Fibroblast of lung (primary cell): ENCODE measurements at regions not wholly inside any gene's neighbourhood (a gene's known extent, or its start where the extent isn't known, plus 50 kb on each side); places are given as distances from the start of the nearest gene placed in this dataset.

ENCODE experiments used
- DNase-seq, 2 donors: peaks; one replicate each; pipeline versions ENCODE4 v3.0.0 to v3.0.0-alpha.2; 2010; ENCODE audit warnings: low read depth in 2 of 2
- H2AFZ ChIP-seq: 2 replicates; pipeline ENCODE4 v1.5.1; 2012; ENCODE audit warnings: low read length, control low read depth, inconsistent platforms
- H3K27ac ChIP-seq: 2 replicates; pipeline ENCODE4 v1.5.1; 2011; ENCODE audit warnings: low read length, control low read depth; ENCODE audit not compliant: insufficient read depth
- H3K27me3 ChIP-seq: 2 replicates; pipeline ENCODE4 v1.5.1; 2011; ENCODE audit warnings: mild to moderate bottlenecking, low read length; ENCODE audit not compliant: control insufficient read depth, insufficient read depth
- H3K36me3 ChIP-seq: 2 replicates; pipeline ENCODE4 v1.5.1; 2011; ENCODE audit warnings: low read length; ENCODE audit not compliant: control insufficient read depth, insufficient read depth
- H3K4me1 ChIP-seq: 2 replicates; pipeline ENCODE4 v1.5.1; 2011; ENCODE audit warnings: low read length; ENCODE audit not compliant: control insufficient read depth, insufficient read depth; ENCODE audit errors: extremely low read depth
- H3K4me2 ChIP-seq: 2 replicates; pipeline ENCODE4 v1.5.1; 2011; ENCODE audit warnings: low read length, control low read depth; ENCODE audit not compliant: insufficient read depth; ENCODE audit errors: extremely low read depth
- H3K4me3 ChIP-seq, 4 experiments: fragments of 200-600 bp in 1 of 4; sonication (generic) in 1 of 4; replicated peaks in 1 of 4; 2 replicates each; pipeline ENCODE4 v1.5.1; 2011 to 2016; ENCODE audit warnings: low read length in 4 of 4, low read depth in 3 of 4, mild to moderate bottlenecking in 3 of 4, control low read depth in 2 of 4, inconsistent platforms in 1 of 4, mixed read lengths in 1 of 4; ENCODE audit not compliant: insufficient read depth in 1 of 4; ENCODE audit errors: control extremely low read depth in 1 of 4
- H3K79me2 ChIP-seq: 2 replicates; pipeline ENCODE4 v1.5.1; 2012; ENCODE audit warnings: mild to moderate bottlenecking, low read length, inconsistent platforms; ENCODE audit not compliant: control insufficient read depth, insufficient read depth
- H3K9ac ChIP-seq: 2 replicates; pipeline ENCODE4 v1.5.1; 2011; ENCODE audit warnings: mild to moderate bottlenecking, low read length, control low read depth; ENCODE audit not compliant: insufficient read depth
- H3K9me3 ChIP-seq: 2 replicates; pipeline ENCODE4 v1.5.1; 2012; ENCODE audit warnings: low read depth, low read length; ENCODE audit not compliant: control insufficient read depth, insufficient read depth
- H4K20me1 ChIP-seq: 2 replicates; pipeline ENCODE4 v1.5.1; 2011; ENCODE audit warnings: low read length; ENCODE audit not compliant: control insufficient read depth, insufficient read depth; ENCODE audit errors: extremely low read depth
- EZH2 ChIP-seq: IDR thresholded peaks from 2 replicates; pipeline ENCODE4 v1.5.1; 2012; ENCODE audit warnings: low read length, control low read depth, mild to moderate bottlenecking; ENCODE audit errors: missing control alignments
- TF ChIP-seq, protein P1 (sequence below), 2 donors: IDR thresholded peaks in 1 of 2; conservative IDR thresholded peaks in 1 of 2; 1 replicate in 1 of 2; 2 replicates in 1 of 2; pipeline ENCODE4 v1.5.1; 2011 to 2012; ENCODE audit warnings: low read length in 2 of 2, control low read depth in 1 of 2, inconsistent platforms in 1 of 2, low read depth in 1 of 2, mild to moderate bottlenecking in 1 of 2

DNA sequence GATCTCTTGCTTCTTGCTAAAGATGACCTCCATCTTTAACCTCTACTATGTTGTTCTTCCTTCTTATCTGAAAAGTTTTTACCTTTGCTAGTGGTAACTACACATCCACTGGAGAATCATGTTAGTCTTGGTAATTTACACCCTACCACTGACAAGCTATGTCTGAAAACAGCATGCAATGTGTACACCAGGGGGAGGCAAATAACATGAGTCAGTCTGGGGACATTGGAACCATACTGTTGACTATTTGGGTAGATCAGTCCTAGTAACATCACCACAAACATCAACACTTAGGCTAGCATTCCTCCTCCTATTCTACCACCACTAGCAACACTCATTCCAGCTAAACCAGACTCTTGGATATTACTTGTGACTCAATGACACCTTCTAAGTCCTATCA, 549.0 kb downstream of the KCNT2 start:
- Histone ChIP-seq H3K27ac (no peak overlapping the region), H4K20me1 (no peaks in the 10 kb centered on the region), H2AFZ (no peak overlapping the region), H3K4me1 (no peaks in the 10 kb centered on the region), H3K27me3 (no peaks in the 10 kb centered on the region), H3K4me2 (no peak overlapping the region), H3K4me3 (no peak overlapping the region), H3K36me3 (no peaks in the 10 kb centered on the region), H3K9ac (no peak overlapping the region), H3K79me2 (no peaks in the 10 kb centered on the region), H3K9me3 (no peaks in the 10 kb centered on the region)
- DNase-seq: peak in 1 of 2 donors; percentile 0
- TF ChIP-seq, protein P1, sequence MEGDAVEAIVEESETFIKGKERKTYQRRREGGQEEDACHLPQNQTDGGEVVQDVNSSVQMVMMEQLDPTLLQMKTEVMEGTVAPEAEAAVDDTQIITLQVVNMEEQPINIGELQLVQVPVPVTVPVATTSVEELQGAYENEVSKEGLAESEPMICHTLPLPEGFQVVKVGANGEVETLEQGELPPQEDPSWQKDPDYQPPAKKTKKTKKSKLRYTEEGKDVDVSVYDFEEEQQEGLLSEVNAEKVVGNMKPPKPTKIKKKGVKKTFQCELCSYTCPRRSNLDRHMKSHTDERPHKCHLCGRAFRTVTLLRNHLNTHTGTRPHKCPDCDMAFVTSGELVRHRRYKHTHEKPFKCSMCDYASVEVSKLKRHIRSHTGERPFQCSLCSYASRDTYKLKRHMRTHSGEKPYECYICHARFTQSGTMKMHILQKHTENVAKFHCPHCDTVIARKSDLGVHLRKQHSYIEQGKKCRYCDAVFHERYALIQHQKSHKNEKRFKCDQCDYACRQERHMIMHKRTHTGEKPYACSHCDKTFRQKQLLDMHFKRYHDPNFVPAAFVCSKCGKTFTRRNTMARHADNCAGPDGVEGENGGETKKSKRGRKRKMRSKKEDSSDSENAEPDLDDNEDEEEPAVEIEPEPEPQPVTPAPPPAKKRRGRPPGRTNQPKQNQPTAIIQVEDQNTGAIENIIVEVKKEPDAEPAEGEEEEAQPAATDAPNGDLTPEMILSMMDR (conservative IDR thresholded peaks at IDR 0.05 in 1 of 2, IDR thresholded peaks at IDR 0.05 in 1 of 2; ENCODE audit: low read depth in 1 of 2, low read length in 2 of 2): no peak
- TF ChIP-seq EZH2: no peak

DNA sequence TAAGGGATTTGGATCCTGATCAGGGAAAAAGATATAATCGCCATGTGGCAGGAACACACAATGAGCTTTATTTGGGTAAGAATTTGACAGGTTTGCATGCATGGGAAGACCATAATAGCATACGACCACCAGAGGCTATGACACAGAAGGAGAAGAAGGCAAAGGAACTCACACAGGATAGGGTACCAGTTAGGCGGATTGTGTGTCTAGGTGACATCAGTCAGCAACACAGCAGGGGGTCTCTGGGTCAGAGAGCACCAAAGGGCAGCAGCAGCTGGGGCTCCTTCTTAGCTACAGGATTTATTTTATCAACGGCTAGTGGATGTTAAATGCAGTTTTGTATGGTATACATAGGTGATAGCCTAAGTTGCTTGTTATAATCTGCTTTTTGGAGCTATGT, 551.3 kb downstream of the KCNT2 start:
- Histone ChIP-seq H3K4me1 (no peaks in the 10 kb centered on the region), H3K79me2 (no peaks in the 10 kb centered on the region), H3K4me2 (no peak overlapping the region), H2AFZ (no peak overlapping the region), H3K9me3 (no peaks in the 10 kb centered on the region), H3K36me3 (no peaks in the 10 kb centered on the region), H3K4me3 (no peak overlapping the region), H4K20me1 (no peaks in the 10 kb centered on the region), H3K27me3 (no peaks in the 10 kb centered on the region), H3K9ac (no peak overlapping the region), H3K27ac (no peak overlapping the region)
- no peak for DNase-seq
- TF ChIP-seq, protein P1 (conservative IDR thresholded peaks at IDR 0.05 in 1 of 2, IDR thresholded peaks at IDR 0.05 in 1 of 2; ENCODE audit: low read depth in 1 of 2, low read length in 2 of 2): no peak
- TF ChIP-seq EZH2: no peak

DNA sequence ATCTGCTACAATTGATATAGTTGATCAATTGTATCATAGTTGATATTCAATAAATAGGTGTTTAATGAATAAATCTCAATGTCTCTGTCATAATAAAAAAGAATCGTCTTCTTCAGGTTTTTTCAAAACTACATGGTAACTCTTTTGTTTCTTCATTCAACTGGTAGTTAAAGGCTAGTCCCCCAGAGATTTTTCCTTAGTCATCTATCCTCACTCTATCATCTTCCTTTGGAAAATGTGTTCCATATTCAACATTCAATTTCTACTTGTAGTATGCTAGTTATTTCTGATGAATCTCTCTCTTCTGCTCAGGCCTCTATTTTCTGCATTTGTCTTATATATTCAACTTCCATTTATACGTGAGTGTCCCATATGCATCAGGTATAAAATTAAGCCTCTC, 558.8 kb downstream of the KCNT2 start:
- no peak for DNase-seq
- H3K27ac ChIP-seq: no peak overlapping the region
- H3K4me3 ChIP-seq: no peak overlapping the region
- H4K20me1 ChIP-seq: no peaks in the 10 kb centered on the region
- no peaks in the 10 kb centered on the region for H3K4me1 ChIP-seq
- no peak overlapping the region for H3K9ac ChIP-seq
- no peak overlapping the region for H2AFZ ChIP-seq
- no peaks in the 10 kb centered on the region for H3K27me3 ChIP-seq
- H3K36me3 ChIP-seq: no peaks in the 10 kb centered on the region
- H3K79me2 ChIP-seq: no peaks in the 10 kb centered on the region
- no peaks in the 10 kb centered on the region for H3K9me3 ChIP-seq
- no peak for TF ChIP-seq EZH2
- TF ChIP-seq, protein P1 (conservative IDR thresholded peaks at IDR 0.05 in 1 of 2, IDR thresholded peaks at IDR 0.05 in 1 of 2; ENCODE audit: low read depth in 1 of 2, low read length in 2 of 2): no peak
- no peak overlapping the region for H3K4me2 ChIP-seq
